Loucy (cell line): ENCODE measurements at regions not wholly inside any gene's neighbourhood (a gene's known extent, or its start where the extent isn't known, plus 50 kb on each side); places are given as distances from the start of the nearest gene placed in this dataset.

ENCODE experiments used
- H2AFZ ChIP-seq: fragments of 200-600 bp; sonication (generic); 2 replicates; pipeline ENCODE4 v1.6.0; 2016; ENCODE audit warnings: antibody characterized with exemption, mild to moderate bottlenecking, low read length, moderate library complexity
- H3F3A ChIP-seq: fragments of 200-600 bp; 2 replicates; pipeline ENCODE4 v1.6.0; 2016; ENCODE audit warnings: antibody characterized with exemption, low read depth, mild to moderate bottlenecking
- H3K27me3 ChIP-seq: fragments of 200-600 bp; sonication (generic); 2 replicates; pipeline ENCODE4 v1.6.1; 2014; ENCODE audit warnings: low read length, mild to moderate bottlenecking; ENCODE audit not compliant: insufficient read depth, poor library complexity, severe bottlenecking
- H3K36me3 ChIP-seq: fragments of 200-600 bp; sonication (generic); 2 replicates; pipeline ENCODE4 v1.6.1; 2016; ENCODE audit warnings: low read length; ENCODE audit not compliant: insufficient read depth
- H3K4me1 ChIP-seq: fragments of 200-600 bp; sonication (generic); 2 replicates; pipeline ENCODE4 v1.5.1; 2014; ENCODE audit warnings: low read length, mild to moderate bottlenecking; ENCODE audit not compliant: insufficient read depth, poor library complexity, severe bottlenecking
- H3K4me2 ChIP-seq: fragments of 200-600 bp; sonication (generic); 2 replicates; pipeline ENCODE4 v1.6.0; 2014; ENCODE audit warnings: antibody characterized with exemption, low read length, low read depth, mild to moderate bottlenecking; ENCODE audit not compliant: poor library complexity, severe bottlenecking
- H3K4me3 ChIP-seq: fragments of 200-600 bp; sonication (generic); 2 replicates; pipeline ENCODE4 v1.5.1; 2014; ENCODE audit warnings: low read length, mild to moderate bottlenecking, mixed read lengths; ENCODE audit not compliant: poor library complexity, severe bottlenecking
- H3K79me2 ChIP-seq: fragments of 200-600 bp; sonication (generic); 2 replicates; pipeline ENCODE4 v1.6.1; 2014; ENCODE audit warnings: low read length; ENCODE audit not compliant: insufficient read depth
- H3K9ac ChIP-seq: fragments of 200-600 bp; sonication (generic); 2 replicates; pipeline ENCODE4 v1.6.0; 2014; ENCODE audit warnings: mild to moderate bottlenecking, low read depth, low read length, moderate library complexity; ENCODE audit not compliant: poor library complexity, severe bottlenecking
- H3K9me2 ChIP-seq: fragments of 200-600 bp; sonication (generic); replicated peaks from 2 replicates; pipeline ENCODE4 v1.6.1; 2016; ENCODE audit warnings: low read depth, low read length, mixed read lengths
- H3K9me3 ChIP-seq: fragments of 200-600 bp; sonication (generic); 2 replicates; pipeline ENCODE4 v1.6.1; 2014; ENCODE audit warnings: mild to moderate bottlenecking, antibody characterized with exemption, low read length, low read depth; ENCODE audit not compliant: insufficient read depth
- H4K20me1 ChIP-seq: fragments of 200-600 bp; sonication (generic); 2 replicates; pipeline ENCODE4 v1.6.0; 2014; ENCODE audit warnings: antibody characterized with exemption, low read length, mild to moderate bottlenecking; ENCODE audit not compliant: insufficient read depth, poor library complexity, severe bottlenecking
- CTCF ChIP-seq: fragments of 200-600 bp; sonication (generic); conservative IDR thresholded peaks from 2 replicates; pipeline ENCODE4 v1.5.1; 2014; ENCODE audit warnings: mild to moderate bottlenecking, antibody characterized with exemption, low read length
- EZH2phosphoT487 ChIP-seq: fragments of 200-600 bp; IDR thresholded peaks from 2 replicates; pipeline ENCODE4 v1.6.1; 2018; ENCODE audit warnings: antibody characterized with exemption, mild to moderate bottlenecking, moderate library complexity, borderline replicate concordance

- Histone ChIP-seq H3K9me2 (no peaks in the 10 kb centered on the region), H3K4me2 (no peak overlapping the region), H3F3A (no peaks in the 10 kb centered on the region), H3K36me3 (no peaks in the 10 kb centered on the region), H3K79me2 (no peaks in the 10 kb centered on the region), H3K9ac (no peak overlapping the region), H3K4me1 (no peaks in the 10 kb centered on the region), H4K20me1 (no peaks in the 10 kb centered on the region), H3K4me3 (no peak overlapping the region), H3K9me3 (no peaks in the 10 kb centered on the region; the same call in 1 of the 2 replicates), H2AFZ (no peak overlapping the region), H3K27me3 (no peaks in the 10 kb centered on the region)
- no peak for TF ChIP-seq CTCF
- no peak for TF ChIP-seq EZH2phosphoT487
Measured at GRCh38 chr16:26982422-26982821, 84.3 kb upstream of the C16orf82 start.

GRCh38 chr16:26983426-26983825 lies 83.3 kb upstream of the C16orf82 start:
- TF ChIP-seq EZH2phosphoT487 (no peak), CTCF (no peak)
- no peak overlapping the region for H3K4me3 ChIP-seq
- H3K9me2 ChIP-seq, result no peaks in the 10 kb centered on the region
- H3K4me1 ChIP-seq, result no peaks in the 10 kb centered on the region
- no peak overlapping the region for H3K4me2 ChIP-seq
- H3K9me3 ChIP-seq, result no peaks in the 10 kb centered on the region; the same call in 1 of the 2 replicates
- no peak overlapping the region for H2AFZ ChIP-seq
- H4K20me1 ChIP-seq, result no peaks in the 10 kb centered on the region
- no peaks in the 10 kb centered on the region for H3K27me3 ChIP-seq
- no peak overlapping the region for H3K9ac ChIP-seq
- H3K36me3 ChIP-seq, result no peaks in the 10 kb centered on the region
- H3F3A ChIP-seq, result no peaks in the 10 kb centered on the region
- H3K79me2 ChIP-seq, result no peaks in the 10 kb centered on the region

GRCh38 chr16:26985100-26986065 lies 81.3 kb upstream of the C16orf82 start:
- Histone ChIP-seq H3K9ac (no peak overlapping the region), H3K27me3 (no peaks in the 10 kb centered on the region), H3K9me3 (no peaks in the 10 kb centered on the region), H3K4me1 (no peaks in the 10 kb centered on the region), H4K20me1 (no peaks in the 10 kb centered on the region), H3K9me2 (no peaks in the 10 kb centered on the region), H2AFZ (no peak overlapping the region), H3K79me2 (no peaks in the 10 kb centered on the region), H3K4me3 (no peak overlapping the region), H3F3A (no peaks in the 10 kb centered on the region), H3K36me3 (no peaks in the 10 kb centered on the region), H3K4me2 (no peak overlapping the region)
- TF ChIP-seq EZH2phosphoT487 (no peak), CTCF (no peak)
